Activated CD4-positive, alpha-beta T cell treated with anti-CD3 and anti-CD28 coated beads, Interleukin-2, Interleukin-4, amounts not matched to agents 100 ng/mL and 50 ng/mL, durations not matched to agents 16 hours and 8 hours (primary cell): ENCODE measurements at regions not wholly inside any gene's neighbourhood (a gene's known extent, or its start where the extent isn't known, plus 50 kb on each side); places are given as distances from the start of the nearest gene placed in this dataset.
"Not testable (repeated sequence)": the region's sequence is repeated elsewhere in the genome, so short reads cannot be mapped to it uniquely, and the experiment has no call there.

Experiments used
- DNase-seq: peaks from one replicate; pipeline ENCODE4 v3.0.0-alpha.2; 2020; ENCODE audit warnings: low spot score

GRCh38 chr2:95686056-95686825 lies 94.4 kb downstream of the TRIM43 start:
- not testable (repeated sequence) for DNase-seq

GRCh38 chr2:95687852-95688251 lies 96.1 kb downstream of the TRIM43 start:
- not testable (repeated sequence) for DNase-seq

- DNase-seq: not testable (repeated sequence)
Measured at GRCh38 chr2:95691210-95691609, 99.4 kb downstream of the TRIM43 start.

- not testable (repeated sequence) for DNase-seq
Measured at GRCh38 chr2:95693071-95693846, 101.5 kb downstream of the TRIM43 start.

GRCh38 chr2:95695613-95696012 lies 103.8 kb downstream of the TRIM43 start:
- DNase-seq: no peak

GRCh38 chr2:95698146-95698545 lies 106.3 kb downstream of the TRIM43 start:
- no peak for DNase-seq

- DNase-seq: not testable (repeated sequence)
Measured at GRCh38 chr2:95699201-95700184, 107.7 kb downstream of the TRIM43 start.

GRCh38 chr2:95700519-95700918 lies 108.7 kb downstream of the TRIM43 start:
- DNase-seq: no peak

- no peak for DNase-seq
Measured at GRCh38 chr2:95702471-95702870, 110.7 kb downstream of the TRIM43 start.

- not testable (repeated sequence) for DNase-seq
Measured at GRCh38 chr2:95707161-95707560, 115.4 kb downstream of the TRIM43 start.

GRCh38 chr2:95707837-95708236 lies 116.0 kb downstream of the TRIM43 start:
- DNase-seq: no peak

- no peak for DNase-seq
Measured at GRCh38 chr2:95709831-95710230, 118.0 kb downstream of the TRIM43 start.

GRCh38 chr2:95713470-95714177 lies 121.8 kb downstream of the TRIM43 start:
- not testable (repeated sequence) for DNase-seq

GRCh38 chr2:95714398-95714797 lies 122.6 kb downstream of the TRIM43 start:
- not testable (repeated sequence) for DNase-seq

- no peak for DNase-seq
Measured at GRCh38 chr2:95719473-95720060, 127.8 kb downstream of the TRIM43 start.

- no peak for DNase-seq
Measured at GRCh38 chr2:95721726-95722125, 129.9 kb downstream of the TRIM43 start.

GRCh38 chr2:95722131-95722697 lies 130.4 kb downstream of the TRIM43 start:
- DNase-seq: no peak

GRCh38 chr2:95723627-95724210 lies 131.9 kb downstream of the TRIM43 start:
- DNase-seq: not testable (repeated sequence)

- not testable (repeated sequence) for DNase-seq
Measured at GRCh38 chr2:95725191-95725590, 133.4 kb downstream of the TRIM43 start.

GRCh38 chr2:95725677-95726076 lies 133.9 kb downstream of the TRIM43 start:
- DNase-seq: not testable (repeated sequence)
